ENCODE measurements at regions not wholly inside any gene's neighbourhood (a gene's known extent, or its start where the extent isn't known, plus 50 kb on each side); places are given as distances from the start of the nearest gene placed in this dataset. TPM values are rescaled to one million over a fixed set of nuclear protein-coding genes. Genes with fewer than 3 reads are reported as not detected.

- Histone ChIP-seq H3K27ac (no peak overlapping the region), H3K36me3 (no peaks in the 10 kb centered on the region), H3K4me1 (no peaks in the 10 kb centered on the region), H3K4me3 (no peak overlapping the region), H3K27me3 (no peaks in the 10 kb centered on the region), H3K9me3 (peaks cover 0 to 8% (median 0%) of the 10 kb centered on the region in 4 donors)
- 63 to 73% methylated on average over 2 of the region's 2 CpGs for WGBS, 2 donors
- TF ChIP-seq CTCF (IDR thresholded peaks at IDR 0.05) (no peak), POLR2A (IDR thresholded peaks at IDR 0.05) (no peak), EP300 (IDR thresholded peaks at IDR 0.05) (no peak)
- DNase-seq (ENCODE audit: low spot score in 2 of 2), result no peak
Measured at GRCh38 chr1:34696230-34696629, 58.6 kb upstream of the GJB5 start.

GRCh38 chr1:34696981-34697380, 57.9 kb upstream of the GJB5 start:
- TF ChIP-seq CTCF (IDR thresholded peaks at IDR 0.05), result no peak
- TF ChIP-seq EP300 (IDR thresholded peaks at IDR 0.05), result no peak
- TF ChIP-seq POLR2A (IDR thresholded peaks at IDR 0.05), result no peak
- no peak for DNase-seq (ENCODE audit: low spot score in 2 of 2)
- no peaks in the 10 kb centered on the region for H3K27me3 ChIP-seq
- H3K9me3 ChIP-seq, result peaks cover 0 to 8% (median 0%) of the 10 kb centered on the region in 4 donors
- no peak overlapping the region for H3K4me3 ChIP-seq
- 63 to 69% methylated on average over 5 of the region's 5 CpGs for WGBS, 2 donors
- H3K36me3 ChIP-seq, result no peaks in the 10 kb centered on the region
- H3K4me1 ChIP-seq, result no peaks in the 10 kb centered on the region
- H3K27ac ChIP-seq, result no peak overlapping the region

GRCh38 chr1:34697818-34698217, 57.0 kb upstream of the GJB5 start:
- Histone ChIP-seq H3K4me1 (no peaks in the 10 kb centered on the region), H3K36me3 (no peaks in the 10 kb centered on the region), H3K27me3 (no peaks in the 10 kb centered on the region), H3K4me3 (no peak overlapping the region), H3K27ac (no peak overlapping the region), H3K9me3 (peaks cover 0 to 8% (median 0%) of the 10 kb centered on the region in 4 donors)
- DNase-seq (ENCODE audit: low spot score in 2 of 2), result no peak
- 26 to 35% methylated on average over 4 of the region's 4 CpGs for WGBS, 2 donors
- TF ChIP-seq POLR2A (IDR thresholded peaks at IDR 0.05), result no peak
- TF ChIP-seq CTCF (IDR thresholded peaks at IDR 0.05), result no peak
- no peak for TF ChIP-seq EP300 (IDR thresholded peaks at IDR 0.05)

GRCh38 chr1:34701326-34702060, 53.4 kb upstream of the GJB5 start:
- no peaks in the 10 kb centered on the region for H3K9me3 ChIP-seq
- H3K4me1 ChIP-seq, result no peaks in the 10 kb centered on the region
- H3K27me3 ChIP-seq, result no peaks in the 10 kb centered on the region
- TF ChIP-seq EP300 (IDR thresholded peaks at IDR 0.05), result no peak
- TF ChIP-seq CTCF (IDR thresholded peaks at IDR 0.05), result no peak
- no peak for TF ChIP-seq POLR2A (IDR thresholded peaks at IDR 0.05)
- no peak overlapping the region for H3K4me3 ChIP-seq
- 55 to 61% methylated on average over 5 of the region's 5 CpGs for WGBS, 2 donors
- H3K27ac ChIP-seq, result no peak overlapping the region
- DNase-seq (ENCODE audit: low spot score in 2 of 2), result no peak
- no peaks in the 10 kb centered on the region for H3K36me3 ChIP-seq

Small RNA genes lying in the stretch of these regions (small RNA-seq; reads per million reads assigned to genes)
- not detected for gene MIR552
